ENCODE measurements at regions not wholly inside any gene's neighbourhood (a gene's known extent, or its start where the extent isn't known, plus 50 kb on each side); places are given as distances from the start of the nearest gene placed in this dataset.

DNA sequence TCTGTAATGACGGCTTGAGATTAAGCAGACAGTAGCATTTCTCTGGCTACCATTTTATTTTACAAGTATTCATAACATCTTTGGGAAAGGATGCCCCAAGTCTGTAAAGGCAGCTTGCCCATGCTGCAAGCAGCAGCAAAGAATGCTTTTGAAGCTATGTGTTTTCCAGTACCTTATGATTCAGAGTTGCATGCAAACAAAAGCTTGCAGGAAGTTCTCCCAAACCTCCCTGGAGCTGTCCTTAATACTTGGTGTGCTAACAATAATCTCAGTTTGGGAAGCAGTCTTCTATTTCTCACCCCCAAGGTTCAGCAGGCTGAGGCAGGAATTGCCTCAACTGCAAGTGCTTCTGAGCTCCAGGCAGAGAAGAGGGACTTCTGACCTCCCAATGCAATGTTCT, 60.8 kb downstream of the CCNA1 start:
- DNase-seq: no peak

- no peak for DNase-seq
These were observed 63.1 kb downstream of the CCNA1 start for GRCh38 chr13:36495431-36495830.

DNA sequence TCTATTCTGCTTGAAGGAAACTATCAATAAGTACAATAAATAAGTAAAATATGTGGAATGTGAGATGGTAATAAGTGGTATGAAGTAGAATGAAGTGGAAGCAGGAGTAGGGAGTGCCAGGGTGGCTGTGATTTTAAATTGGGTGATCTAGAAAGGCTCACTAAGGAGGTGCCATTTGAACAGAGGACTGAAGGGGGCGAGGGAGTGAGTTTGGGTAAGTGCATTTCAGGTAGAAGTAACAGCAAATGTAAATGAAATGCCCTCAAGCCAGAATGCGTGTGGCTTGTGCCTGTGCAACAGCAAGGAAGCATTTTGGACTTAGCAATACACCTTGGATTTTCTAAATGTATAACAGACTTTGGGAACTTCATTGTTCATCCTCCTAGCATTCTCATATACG, 77.1 kb downstream of the CCNA1 start:
- no peak for DNase-seq

- DNase-seq: no peak
These were observed 80.5 kb downstream of the CCNA1 start for GRCh38 chr13:36512771-36513170.

GRCh38 chr13:36513266-36513665, 81.0 kb downstream of the CCNA1 start:
- DNase-seq: no peak

- DNase-seq: no peak
These were observed 83.2 kb downstream of the CCNA1 start for GRCh38 chr13:36515466-36515865.

GRCh38 chr13:36516225-36516624, 83.9 kb downstream of the CCNA1 start:
- DNase-seq: no peak

DNA sequence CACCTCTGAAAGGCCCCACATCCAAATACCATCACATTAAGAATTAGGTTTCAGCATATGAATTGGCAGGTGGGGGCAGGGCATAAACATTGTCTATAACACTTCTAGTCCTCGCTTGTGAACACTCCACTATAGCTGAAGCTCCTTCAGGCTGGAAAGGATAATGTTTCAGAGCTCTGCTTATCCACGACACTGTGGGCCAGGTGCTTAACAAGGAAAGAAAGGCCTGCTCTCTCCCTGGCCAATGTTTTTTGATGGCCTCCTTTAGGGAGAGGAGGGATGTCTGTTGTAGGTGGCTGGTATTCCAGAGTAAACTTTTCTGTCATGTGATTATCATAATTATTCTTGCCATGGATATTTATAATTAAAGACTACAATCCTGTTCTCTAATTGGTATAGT, 86.4 kb downstream of the CCNA1 start:
- DNase-seq: no peak

GRCh38 chr13:36519432-36519831, 87.1 kb downstream of the CCNA1 start:
- no peak for DNase-seq

DNA sequence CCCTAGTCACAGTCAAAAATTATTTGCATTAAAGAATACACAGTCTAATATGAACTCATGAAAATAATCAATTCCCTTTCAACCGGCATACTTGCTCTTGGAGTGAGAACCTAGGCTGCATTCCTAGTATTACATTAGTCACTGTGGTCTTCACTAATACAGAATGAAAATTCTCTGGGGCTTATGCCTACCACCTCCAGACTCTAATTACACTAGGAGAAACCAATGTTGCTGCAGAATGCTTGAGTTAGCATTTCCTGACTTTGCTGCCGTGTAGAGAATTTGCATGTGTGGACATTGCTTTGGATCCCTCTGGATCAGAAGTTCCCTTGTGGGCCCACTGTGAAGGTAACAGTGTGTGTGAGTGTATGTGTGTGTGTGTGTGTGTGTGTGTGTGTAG, 87.8 kb downstream of the CCNA1 start:
- no peak for DNase-seq

GRCh38 chr13:36526897-36527296, 94.6 kb downstream of the CCNA1 start:
- DNase-seq: no peak

- no peak for DNase-seq
These were observed 95.8 kb downstream of the CCNA1 start for GRCh38 chr13:36528105-36528504.

GRCh38 chr13:36530050-36530789, 97.9 kb downstream of the CCNA1 start:
- no peak for DNase-seq

GRCh38 chr13:36530861-36531590, 98.7 kb downstream of the CCNA1 start:
- DNase-seq: no peak

GRCh38 chr13:36531746-36532486, 99.6 kb downstream of the CCNA1 start:
- peak in 1 of 2 experiments; percentile 3 for DNase-seq

DNA sequence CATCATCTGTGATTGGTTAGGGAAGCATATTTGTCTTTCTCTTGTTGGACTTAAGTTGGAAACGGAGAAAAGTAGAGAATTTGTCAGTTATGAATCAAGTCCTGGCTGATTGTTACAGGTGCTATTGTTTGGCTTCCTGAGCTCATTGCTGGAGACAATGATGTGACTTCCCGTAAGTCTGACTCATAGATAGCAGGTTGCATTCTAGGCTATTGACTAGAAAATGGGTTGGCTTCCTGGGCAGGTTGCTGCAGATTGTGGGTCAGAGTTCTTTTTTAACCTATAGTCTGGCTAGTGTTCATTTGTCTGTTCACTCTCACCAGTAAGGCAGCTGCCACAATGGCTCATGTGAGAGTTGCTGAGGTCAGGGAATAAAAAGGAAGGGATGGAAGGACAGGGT, 101.5 kb downstream of the CCNA1 start:
- DNase-seq: no peak

DNA sequence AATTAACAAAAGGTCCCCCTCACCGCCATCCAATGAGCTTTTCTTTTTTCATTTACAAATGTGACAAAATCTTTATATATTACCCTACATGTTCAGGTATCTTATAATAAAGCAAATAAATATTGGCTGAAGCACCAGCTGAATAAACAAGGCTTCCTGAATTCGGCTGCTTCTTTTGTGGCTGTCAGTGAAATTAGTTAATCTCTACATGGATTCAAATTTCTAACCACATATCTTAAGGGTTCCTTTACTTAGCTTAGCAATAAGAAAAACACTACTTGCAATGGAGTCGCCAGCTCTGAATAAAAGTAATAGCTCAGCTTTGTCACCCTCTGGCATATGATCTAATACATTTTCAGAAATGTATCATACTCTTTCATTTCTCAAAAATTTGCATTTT, 104.3 kb downstream of the CCNA1 start:
- no peak for DNase-seq

DNA sequence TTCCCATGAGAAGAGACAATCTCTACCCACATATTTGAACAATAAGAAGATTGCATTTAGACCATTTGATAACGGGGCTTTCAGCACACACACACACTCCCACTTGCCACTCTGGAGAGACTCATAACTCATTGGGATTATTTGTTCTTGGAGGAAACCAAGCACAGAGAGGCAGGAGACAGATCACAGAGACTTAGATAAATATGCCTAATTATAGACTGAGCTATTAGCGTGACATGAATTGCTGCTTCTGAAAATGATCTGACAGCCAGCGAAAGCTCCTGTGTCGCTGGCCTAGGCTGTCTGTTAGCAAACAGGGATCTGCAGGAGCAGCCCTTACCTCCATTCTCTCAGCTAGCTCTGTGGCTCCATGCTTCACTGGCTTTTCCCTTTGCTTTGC, 111.4 kb downstream of the CCNA1 start:
- no peak for DNase-seq

DNA sequence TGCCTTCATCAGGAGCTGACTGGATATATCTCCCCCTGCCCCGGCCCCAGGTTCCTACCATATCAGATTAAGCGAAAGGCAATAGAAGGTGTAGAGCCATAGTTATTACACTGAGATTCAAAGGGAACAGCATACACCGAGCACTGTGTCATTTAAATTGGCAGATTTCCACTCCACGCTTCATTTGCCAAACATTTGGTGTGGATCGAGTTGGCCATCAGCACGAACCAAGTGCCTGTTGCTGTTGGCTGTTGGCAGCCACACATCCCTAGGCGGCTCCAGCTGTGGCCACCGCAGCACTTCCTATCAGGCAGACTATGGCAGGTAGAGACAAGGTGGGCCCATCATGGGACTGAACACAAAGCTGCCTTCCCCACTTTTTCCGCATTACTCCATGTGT, 115.8 kb downstream of the CCNA1 start:
- no peak for DNase-seq

- DNase-seq: no peak
These were observed 116.9 kb downstream of the CCNA1 start for GRCh38 chr13:36549126-36549702.

GRCh38 chr13:36549755-36550154, 117.5 kb downstream of the CCNA1 start:
- no peak for DNase-seq

DNA sequence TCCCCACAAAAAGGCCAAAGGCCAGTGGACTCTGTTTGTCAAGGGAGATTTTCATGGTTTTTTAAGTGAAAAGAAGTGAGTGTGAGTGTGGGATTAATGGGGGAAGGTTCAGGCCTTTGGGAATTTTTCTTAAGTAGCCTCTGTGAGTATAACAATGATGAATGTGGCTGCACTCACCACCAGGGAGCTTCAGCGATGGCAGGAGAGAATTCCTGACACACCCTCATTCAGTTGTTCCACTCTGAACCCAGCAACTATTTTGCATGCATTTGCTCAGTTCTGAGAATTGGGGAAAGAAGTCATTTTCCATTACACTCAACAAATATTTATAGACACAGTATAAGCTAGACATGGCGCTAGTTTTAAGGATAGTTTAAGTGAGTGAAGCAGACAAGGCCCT, 117.9 kb downstream of the CCNA1 start:
- no peak for DNase-seq

DNA sequence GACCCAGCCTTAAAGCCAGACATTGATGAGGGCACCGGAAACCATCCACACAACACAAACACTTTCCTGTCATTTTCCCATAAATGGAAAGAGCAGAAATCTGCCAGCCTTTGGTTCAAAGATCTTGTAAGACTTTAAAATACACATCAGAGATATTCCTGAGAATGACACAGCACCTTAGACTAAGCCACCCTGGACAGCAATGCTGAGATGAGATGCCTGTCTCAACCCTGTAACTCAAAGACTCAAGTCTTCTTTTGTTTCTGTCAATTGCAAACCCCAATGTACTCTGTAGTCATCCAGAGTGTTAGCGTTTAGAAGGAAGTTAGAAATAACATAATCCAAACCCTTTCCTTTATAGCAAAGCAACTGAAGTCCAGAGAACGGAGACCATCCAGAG, 119.2 kb downstream of the CCNA1 start:
- no peak for DNase-seq

DNA sequence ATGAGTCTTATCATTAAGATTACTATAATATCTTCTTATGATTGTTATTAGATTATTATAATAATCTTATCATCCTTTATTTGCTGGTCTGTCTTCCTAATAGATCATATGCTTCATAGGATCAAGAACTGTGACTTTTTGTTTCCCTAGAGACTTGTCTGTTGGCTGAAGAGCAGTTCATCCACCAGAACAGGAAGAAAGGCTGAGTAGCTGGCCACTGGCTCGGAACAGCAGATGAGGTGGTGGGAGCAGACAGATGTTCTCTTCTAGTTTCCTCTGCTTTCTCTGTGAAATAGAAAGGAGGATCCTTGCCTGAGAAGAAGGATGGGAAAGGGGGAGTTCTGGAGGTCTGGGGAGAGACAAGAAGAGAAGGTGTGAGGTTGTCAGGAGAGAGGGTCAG, 120.0 kb downstream of the CCNA1 start:
- no peak for DNase-seq

Data from SW 1271 (cell line).